ENCODE measurements at regions not wholly inside any gene's neighbourhood (a gene's known extent, or its start where the extent isn't known, plus 50 kb on each side); places are given as distances from the start of the nearest gene placed in this dataset.

DNA sequence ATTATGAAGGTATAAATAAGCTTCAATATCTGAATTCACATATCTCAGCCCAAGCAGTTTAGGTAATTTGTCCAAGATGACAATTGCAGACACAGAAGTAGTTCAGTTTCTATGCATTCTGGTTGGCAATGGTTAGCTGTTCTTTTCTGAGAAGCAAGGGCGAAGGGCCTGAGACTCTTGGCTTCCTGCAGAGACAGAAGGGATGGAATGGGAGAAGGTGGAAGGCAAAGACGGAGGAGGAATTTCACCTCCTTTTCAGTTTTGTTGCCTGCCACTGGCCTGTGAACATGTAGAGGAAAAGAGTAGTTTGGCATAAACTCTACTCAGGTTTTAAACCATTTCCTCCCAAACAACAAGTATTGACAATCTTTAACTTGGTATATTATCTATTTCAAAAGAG lies 180.7 kb upstream of the HS3ST5 start:
- FAIRE-seq (no peak), ATAC-seq (no peak), DNase-seq (ENCODE audit: low read depth in 1 of 2, low spot score in 1 of 2) (no peak)
- Histone ChIP-seq H3K4me3 (no peak overlapping the region), H3K9me3 (no peaks in the 10 kb centered on the region), H3K4me2 (no peak overlapping the region), H3K27ac (no peak overlapping the region), H3K4me1 (no peaks in the 10 kb centered on the region)
- CTCF ChIA-PET, result no interaction called here
- no peak for TF ChIP-seq MAFK (IDR thresholded peaks at IDR 0.05; ENCODE audit: partially characterized antibody)
- no peak for TF ChIP-seq ZNF302 (CRISPR knock-in tag; IDR thresholded peaks at IDR 0.05)
- TF ChIP-seq PBX3 (IDR thresholded peaks at IDR 0.05), result no peak
- TF ChIP-seq RCOR1 (IDR thresholded peaks at IDR 0.05; ENCODE audit: low read depth, low read length), result no peak
- TF ChIP-seq CHD4 (IDR thresholded peaks at IDR 0.05; ENCODE audit: borderline replicate concordance), result no peak
- no peak for TF ChIP-seq ZFP36 (IDR thresholded peaks at IDR 0.05; ENCODE audit: borderline replicate concordance, partially characterized antibody)
- TF ChIP-seq TP53 (CRISPR knock-in tag; IDR thresholded peaks at IDR 0.05), result no peak
- no peak for TF ChIP-seq EHMT2 (IDR thresholded peaks at IDR 0.05; ENCODE audit: low read depth)
- no peak for TF ChIP-seq RNF2 (IDR thresholded peaks at IDR 0.05; ENCODE audit: borderline replicate concordance, low read depth)
- no peak for TF ChIP-seq KDM5A (IDR thresholded peaks at IDR 0.05)
- TF ChIP-seq E2F6 (IDR thresholded peaks at IDR 0.05; ENCODE audit: borderline replicate concordance, low read depth), result no peak
- TF ChIP-seq HDAC2 (IDR thresholded peaks at IDR 0.05), result no peak
- no peak for TF ChIP-seq ESRRA (IDR thresholded peaks at IDR 0.05; ENCODE audit: borderline replicate concordance, low read length)
- no peak for TF ChIP-seq EHF (CRISPR knock-in tag; IDR thresholded peaks at IDR 0.05)
- TF ChIP-seq CTCF (IDR thresholded peaks at IDR 0.05), result no peak
- no peak for TF ChIP-seq FOXS1 (CRISPR knock-in tag; IDR thresholded peaks at IDR 0.05)
- no peak for TF ChIP-seq SMC3 (IDR thresholded peaks at IDR 0.05)
- TF ChIP-seq HEYL (CRISPR knock-in tag; IDR thresholded peaks at IDR 0.05), result no peak
- no peak for TF ChIP-seq POLR2AphosphoS2 (conservative IDR thresholded peaks at IDR 0.05; ENCODE audit: low read length)
- 7% methylated on average over 2 of the region's 2 CpGs for WGBS (ENCODE audit: missing lambda C conversion rate)
- POLR2A ChIA-PET, result no interaction called here

GRCh38 chr6:114521926-114522325 lies 179.1 kb upstream of the HS3ST5 start:
- ATAC-seq, result no peak
- no peak for DNase-seq (ENCODE audit: low read depth in 1 of 2, low spot score in 1 of 2)
- no peak overlapping the region for H3K27ac ChIP-seq
- ChIA-PET POLR2A (no interaction called here), CTCF (no interaction called here)
- no peak overlapping the region for H3K4me3 ChIP-seq
- TF ChIP-seq JUNB (IDR thresholded peaks at IDR 0.05), result no peak
- TF ChIP-seq HEYL (CRISPR knock-in tag; IDR thresholded peaks at IDR 0.05), result no peak
- no peak for TF ChIP-seq BHLHE40 (IDR thresholded peaks at IDR 0.05; ENCODE audit: low read depth, low read length)
- no peak for TF ChIP-seq CBX2 (IDR thresholded peaks at IDR 0.05; ENCODE audit: borderline replicate concordance, low read depth)
- no peaks in the 10 kb centered on the region for H3K9me3 ChIP-seq
- 2% methylated on average over 3 of the region's 3 CpGs for WGBS (ENCODE audit: missing lambda C conversion rate)
- FAIRE-seq, result no peak
- H3K4me1 ChIP-seq, result no peaks in the 10 kb centered on the region
- no peak overlapping the region for H3K4me2 ChIP-seq

- no peak overlapping the region for H3K4me3 ChIP-seq
- no peak overlapping the region for H3K27ac ChIP-seq
- FAIRE-seq (no peak), DNase-seq (ENCODE audit: low read depth in 1 of 2, low spot score in 1 of 2) (no peak), ATAC-seq (no peak)
- POLR2A ChIA-PET, result no interaction called here
- CTCF ChIA-PET, result interaction anchor here (1.2 kb wide), 1 partner anchor 177 kb away, joined by 3 read pairs; no protein-coding TSS in a partner anchor
- no peak overlapping the region for H3K4me2 ChIP-seq
- 0% methylated on average over 3 of the region's 3 CpGs for WGBS (ENCODE audit: missing lambda C conversion rate)
- no peaks in the 10 kb centered on the region for H3K9me3 ChIP-seq
- H3K4me1 ChIP-seq, result no peaks in the 10 kb centered on the region
- no peak for TF ChIP-seq TFCP2L1 (CRISPR knock-in tag; IDR thresholded peaks at IDR 0.05)
- TF ChIP-seq POLR2A (IDR thresholded peaks at IDR 0.05; ENCODE audit: low read length), result no peak
- no peak for TF ChIP-seq JUNB (IDR thresholded peaks at IDR 0.05)
- TF ChIP-seq, protein P1, sequence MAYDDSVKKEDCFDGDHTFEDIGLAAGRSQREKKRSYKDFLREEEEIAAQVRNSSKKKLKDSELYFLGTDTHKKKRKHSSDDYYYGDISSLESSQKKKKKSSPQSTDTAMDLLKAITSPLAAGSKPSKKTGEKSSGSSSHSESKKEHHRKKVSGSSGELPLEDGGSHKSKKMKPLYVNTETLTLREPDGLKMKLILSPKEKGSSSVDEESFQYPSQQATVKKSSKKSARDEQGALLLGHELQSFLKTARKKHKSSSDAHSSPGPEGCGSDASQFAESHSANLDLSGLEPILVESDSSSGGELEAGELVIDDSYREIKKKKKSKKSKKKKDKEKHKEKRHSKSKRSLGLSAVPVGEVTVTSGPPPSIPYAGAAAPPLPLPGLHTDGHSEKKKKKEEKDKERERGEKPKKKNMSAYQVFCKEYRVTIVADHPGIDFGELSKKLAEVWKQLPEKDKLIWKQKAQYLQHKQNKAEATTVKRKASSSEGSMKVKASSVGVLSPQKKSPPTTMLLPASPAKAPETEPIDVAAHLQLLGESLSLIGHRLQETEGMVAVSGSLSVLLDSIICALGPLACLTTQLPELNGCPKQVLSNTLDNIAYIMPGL (CRISPR knock-in tag; IDR thresholded peaks at IDR 0.05; ENCODE audit: borderline replicate concordance), result no peak
- no peak for TF ChIP-seq RAD21 (conservative IDR thresholded peaks at IDR 0.05 in 1 of 2, IDR thresholded peaks at IDR 0.05 in 1 of 2)
- no peak for TF ChIP-seq GATA3 (IDR thresholded peaks at IDR 0.05; ENCODE audit: borderline replicate concordance)
- no peak for TF ChIP-seq ESRRA (IDR thresholded peaks at IDR 0.05; ENCODE audit: borderline replicate concordance, low read length)
- no peak for TF ChIP-seq PHF8 (IDR thresholded peaks at IDR 0.05; ENCODE audit: borderline replicate concordance, low read depth)
These were observed 178.2 kb upstream of the HS3ST5 start for GRCh38 chr6:114520976-114521375.
